ENCODE measurements at regions not wholly inside any gene's neighbourhood (a gene's known extent, or its start where the extent isn't known, plus 50 kb on each side); places are given as distances from the start of the nearest gene placed in this dataset.
"Not testable (repeated sequence)": the region's sequence is repeated elsewhere in the genome, so short reads cannot be mapped to it uniquely, and the experiment has no call there.

DNA sequence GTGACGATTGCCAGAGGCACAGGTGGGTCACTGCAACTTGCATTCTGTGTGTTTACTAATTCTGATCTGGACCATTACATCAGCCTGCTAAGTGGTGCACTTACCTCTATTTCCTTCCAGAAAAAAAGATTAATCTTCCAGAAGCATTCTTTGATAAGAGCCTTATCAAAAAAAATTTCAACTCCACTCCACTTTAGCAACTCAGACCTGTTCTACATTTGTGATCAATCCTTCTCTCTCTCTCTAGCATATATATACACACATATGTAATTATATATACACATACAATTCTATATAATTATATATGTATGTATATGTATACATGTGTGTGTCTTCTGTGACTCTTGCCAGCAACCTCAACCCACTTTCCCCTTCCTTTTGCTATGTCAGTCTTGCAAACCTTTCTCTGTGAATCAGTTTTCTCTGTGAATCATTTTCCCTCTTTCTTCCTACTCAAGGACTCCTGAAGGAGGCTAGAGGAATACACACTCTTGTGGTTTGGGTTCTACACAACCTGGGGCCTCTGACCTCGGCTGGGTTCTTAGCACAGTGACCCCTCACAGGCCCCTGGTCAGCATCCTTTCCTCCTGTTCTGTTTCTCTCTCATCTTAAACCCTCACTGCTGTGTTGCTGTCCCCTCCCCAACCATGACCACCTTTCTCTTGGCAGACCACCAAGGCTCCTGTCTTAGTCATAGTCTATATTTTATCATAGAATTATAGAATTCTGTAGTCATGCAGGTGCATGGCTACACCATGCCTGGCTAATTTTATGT, 130.4 kb upstream of the PELI1 start:
- H3K4me3 ChIP-seq (ENCODE audit: low read depth, low read length): no peak overlapping the region
- POLR2A ChIA-PET: no interaction called here
- H3K36me3 ChIP-seq (ENCODE audit: control insufficient read depth, insufficient read depth, low read length): no peaks in the 10 kb centered on the region
- DNase-seq (ENCODE audit: low read depth): no peak
- no peaks in the 10 kb centered on the region for H3K27me3 ChIP-seq (ENCODE audit: control insufficient read depth, insufficient read depth, low read length)
- TF ChIP-seq, protein P1, sequence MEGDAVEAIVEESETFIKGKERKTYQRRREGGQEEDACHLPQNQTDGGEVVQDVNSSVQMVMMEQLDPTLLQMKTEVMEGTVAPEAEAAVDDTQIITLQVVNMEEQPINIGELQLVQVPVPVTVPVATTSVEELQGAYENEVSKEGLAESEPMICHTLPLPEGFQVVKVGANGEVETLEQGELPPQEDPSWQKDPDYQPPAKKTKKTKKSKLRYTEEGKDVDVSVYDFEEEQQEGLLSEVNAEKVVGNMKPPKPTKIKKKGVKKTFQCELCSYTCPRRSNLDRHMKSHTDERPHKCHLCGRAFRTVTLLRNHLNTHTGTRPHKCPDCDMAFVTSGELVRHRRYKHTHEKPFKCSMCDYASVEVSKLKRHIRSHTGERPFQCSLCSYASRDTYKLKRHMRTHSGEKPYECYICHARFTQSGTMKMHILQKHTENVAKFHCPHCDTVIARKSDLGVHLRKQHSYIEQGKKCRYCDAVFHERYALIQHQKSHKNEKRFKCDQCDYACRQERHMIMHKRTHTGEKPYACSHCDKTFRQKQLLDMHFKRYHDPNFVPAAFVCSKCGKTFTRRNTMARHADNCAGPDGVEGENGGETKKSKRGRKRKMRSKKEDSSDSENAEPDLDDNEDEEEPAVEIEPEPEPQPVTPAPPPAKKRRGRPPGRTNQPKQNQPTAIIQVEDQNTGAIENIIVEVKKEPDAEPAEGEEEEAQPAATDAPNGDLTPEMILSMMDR (IDR thresholded peaks at IDR 0.05; ENCODE audit: insufficient read depth, low read depth, low read length): no peak
- CTCF ChIA-PET: no interaction called here

DNA sequence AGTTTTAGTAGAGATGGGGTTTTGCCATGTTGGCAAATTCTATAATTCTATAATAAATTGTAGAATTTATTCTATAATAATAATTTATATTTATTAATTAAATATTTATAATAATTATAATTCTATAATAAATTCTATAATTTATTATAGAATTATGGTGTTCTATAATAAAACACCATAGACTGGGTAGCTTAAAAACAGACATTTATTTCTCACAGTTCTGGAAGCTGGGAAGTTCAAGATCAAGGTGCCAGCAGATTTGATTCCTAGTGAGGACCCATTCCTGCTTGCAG, 130.9 kb upstream of the PELI1 start:
- ChIA-PET CTCF (interaction anchor here (2.5 kb wide), 1 partner anchor 37 kb away, joined by 13 read pairs; no protein-coding TSS in a partner anchor), POLR2A (no interaction called here)
- TF ChIP-seq, protein P1 (IDR thresholded peaks at IDR 0.05; ENCODE audit: insufficient read depth, low read depth, low read length): no peak
- no peaks in the 10 kb centered on the region for H3K27me3 ChIP-seq (ENCODE audit: control insufficient read depth, insufficient read depth, low read length)
- no peak for DNase-seq (ENCODE audit: low read depth)
- no peaks in the 10 kb centered on the region for H3K36me3 ChIP-seq (ENCODE audit: control insufficient read depth, insufficient read depth, low read length)
- no peak overlapping the region for H3K4me3 ChIP-seq (ENCODE audit: low read depth, low read length)

DNA sequence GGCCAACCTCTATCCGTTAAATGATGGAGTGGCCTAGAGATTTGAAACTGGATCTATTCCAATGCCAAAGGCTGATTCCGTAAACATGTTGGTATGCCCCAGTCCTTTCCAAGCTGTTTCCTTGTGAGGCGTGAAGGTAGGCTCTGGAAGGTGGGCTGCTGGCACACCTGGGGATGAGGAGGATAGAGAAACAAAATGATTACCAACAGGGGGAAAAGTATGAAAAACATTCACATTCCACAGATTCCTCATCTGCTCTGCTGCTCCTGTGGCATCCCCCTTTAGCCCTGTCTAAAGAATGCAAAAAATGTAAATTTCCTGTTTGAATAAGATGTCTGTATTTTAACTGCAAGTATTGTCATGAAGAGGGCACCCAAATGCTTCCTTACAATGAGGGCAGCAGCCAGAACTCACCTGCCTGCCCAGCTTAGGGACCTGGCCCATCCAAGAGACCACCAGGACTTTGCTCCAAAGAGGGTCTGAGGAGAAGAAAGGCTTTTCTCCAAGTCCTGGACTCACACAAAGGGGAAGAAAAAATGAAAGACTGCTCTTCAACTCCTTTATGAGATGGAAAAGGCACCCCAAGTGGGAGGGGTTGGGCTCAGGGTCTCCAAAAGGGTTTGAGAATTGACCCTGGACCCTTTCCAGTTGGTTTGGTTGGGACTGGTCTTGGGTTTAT, 132.3 kb upstream of the PELI1 start:
- TF ChIP-seq, protein P1 (IDR thresholded peaks at IDR 0.05; ENCODE audit: insufficient read depth, low read depth, low read length): no peak
- Histone ChIP-seq H3K4me3 (ENCODE audit: low read depth, low read length) (no peak overlapping the region), H3K36me3 (ENCODE audit: control insufficient read depth, insufficient read depth, low read length) (no peaks in the 10 kb centered on the region), H3K27me3 (ENCODE audit: control insufficient read depth, insufficient read depth, low read length) (no peaks in the 10 kb centered on the region)
- ChIA-PET CTCF (interaction anchor here (0.6 to 2.5 kb wide), 4 partner anchors 10 to 228 kb away, joined by 3 to 13 read pairs (median 3); no protein-coding TSS in a partner anchor), POLR2A (no interaction called here)
- no peak for DNase-seq (ENCODE audit: low read depth)

DNA sequence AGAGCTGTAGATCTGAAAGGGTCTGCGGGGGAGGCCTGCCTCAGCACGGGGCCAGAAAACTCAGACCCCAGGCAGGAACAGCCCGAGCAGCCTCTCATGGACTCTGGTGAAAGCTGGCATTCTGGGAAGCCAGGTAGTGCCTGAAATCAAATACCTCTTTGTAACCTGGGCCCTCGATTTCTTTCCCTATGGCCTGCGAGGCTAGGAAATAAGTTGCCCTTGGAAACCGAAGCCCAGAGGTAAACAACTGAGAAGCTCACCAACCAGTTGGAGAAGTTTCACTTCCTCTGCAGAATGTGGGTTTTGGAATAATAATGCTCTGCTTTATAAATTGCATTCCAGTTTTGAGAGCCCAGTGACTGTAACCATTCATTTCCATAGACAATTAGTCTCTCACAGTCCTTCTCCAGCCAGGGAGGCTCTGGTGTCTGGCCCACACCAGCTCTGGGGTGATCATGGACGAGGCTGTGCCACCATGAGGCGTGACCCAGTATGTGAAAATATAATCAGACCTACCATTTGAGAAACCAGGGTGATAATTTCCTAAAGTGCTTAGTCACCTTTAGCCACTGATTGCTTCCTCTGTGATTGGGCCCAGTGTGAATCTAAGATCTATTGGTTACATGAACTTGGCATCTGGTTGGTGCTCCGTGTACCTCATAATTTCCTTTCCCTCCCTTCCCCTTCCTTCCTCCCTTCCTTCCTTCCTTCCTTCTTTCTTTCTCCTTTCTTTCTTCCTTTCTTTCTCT, 133.1 kb upstream of the PELI1 start:
- H3K4me3 ChIP-seq (ENCODE audit: low read depth, low read length): no peak overlapping the region
- TF ChIP-seq, protein P1 (IDR thresholded peaks at IDR 0.05; ENCODE audit: insufficient read depth, low read depth, low read length): no peak
- ChIA-PET POLR2A (interaction anchor here (0.7 kb wide), 1 partner anchor 19 kb away, joined by 3 read pairs; no protein-coding TSS in a partner anchor), CTCF (interaction anchor here (2.5 kb wide), 1 partner anchor 35 kb away, joined by 13 read pairs; no protein-coding TSS in a partner anchor)
- no peaks in the 10 kb centered on the region for H3K27me3 ChIP-seq (ENCODE audit: control insufficient read depth, insufficient read depth, low read length)
- no peak for DNase-seq (ENCODE audit: low read depth)
- H3K36me3 ChIP-seq (ENCODE audit: control insufficient read depth, insufficient read depth, low read length): no peaks in the 10 kb centered on the region

DNA sequence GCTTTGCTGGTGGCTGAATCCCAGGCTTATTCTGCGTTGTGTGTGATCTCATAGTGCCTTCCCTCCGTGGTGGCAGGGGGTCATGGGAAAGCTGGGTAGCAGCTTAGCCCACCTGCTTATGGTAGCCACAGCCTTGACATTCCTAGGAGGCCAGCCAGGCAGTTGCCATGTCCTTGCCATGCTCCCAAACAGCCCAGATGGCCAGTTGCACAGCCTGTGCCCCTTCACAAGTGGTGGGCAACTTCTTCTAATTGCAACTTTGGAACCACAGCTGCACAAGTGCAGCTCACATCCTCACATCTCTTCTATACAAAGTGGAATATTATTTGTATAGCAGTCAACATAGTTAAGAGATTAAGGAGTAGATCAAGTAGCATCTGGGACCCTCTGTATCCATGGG, 136.6 kb upstream of the PELI1 start:
- POLR2A ChIA-PET; DNase-seq (ENCODE audit: low read depth); H3K36me3 ChIP-seq (ENCODE audit: control insufficient read depth, insufficient read depth, low read length); H3K27me3 ChIP-seq (ENCODE audit: control insufficient read depth, insufficient read depth, low read length); H3K4me3 ChIP-seq (ENCODE audit: low read depth, low read length): not testable (repeated sequence)
- CTCF ChIA-PET: interaction anchor here (0.9 kb wide), 1 partner anchor 13 kb away, joined by 3 read pairs; no protein-coding TSS in a partner anchor
